Activated CD8-positive, alpha-beta memory T cell treated with anti-CD3 and anti-CD28 coated beads for 1 hour (primary cell): ENCODE measurements at regions not wholly inside any gene's neighbourhood (a gene's known extent, or its start where the extent isn't known, plus 50 kb on each side); places are given as distances from the start of the nearest gene placed in this dataset.
"Not testable (repeated sequence)": the region's sequence is repeated elsewhere in the genome, so short reads cannot be mapped to it uniquely, and the experiment has no call there.

Experiments used
- DNase-seq, 2 donors: peaks; one replicate each; pipeline ENCODE4 v3.0.0-alpha.2; 2020; ENCODE audit warnings: low read depth in 1 of 2; ENCODE audit errors: extremely low read depth in 1 of 2

DNA sequence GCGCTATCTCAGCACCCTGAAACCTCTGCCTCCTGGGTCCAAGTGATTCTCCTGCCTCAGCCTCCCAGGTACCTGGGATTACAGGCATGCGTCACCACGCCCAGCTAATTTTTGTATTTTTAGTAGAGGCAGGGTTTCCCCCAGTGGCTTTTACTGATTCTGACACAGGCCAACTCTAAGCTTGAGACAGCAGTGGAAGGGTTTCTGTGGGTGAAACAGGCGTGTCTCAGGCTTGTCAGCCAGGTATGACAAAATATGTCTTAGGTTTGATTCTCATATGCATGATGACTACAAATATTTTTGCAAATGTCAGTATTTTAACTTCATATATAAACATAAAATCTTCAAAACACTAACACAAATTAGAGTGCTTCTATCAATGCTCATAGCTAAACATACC lies 952.8 kb upstream of the CDH18 start:
- DNase-seq = not testable (repeated sequence)

DNA sequence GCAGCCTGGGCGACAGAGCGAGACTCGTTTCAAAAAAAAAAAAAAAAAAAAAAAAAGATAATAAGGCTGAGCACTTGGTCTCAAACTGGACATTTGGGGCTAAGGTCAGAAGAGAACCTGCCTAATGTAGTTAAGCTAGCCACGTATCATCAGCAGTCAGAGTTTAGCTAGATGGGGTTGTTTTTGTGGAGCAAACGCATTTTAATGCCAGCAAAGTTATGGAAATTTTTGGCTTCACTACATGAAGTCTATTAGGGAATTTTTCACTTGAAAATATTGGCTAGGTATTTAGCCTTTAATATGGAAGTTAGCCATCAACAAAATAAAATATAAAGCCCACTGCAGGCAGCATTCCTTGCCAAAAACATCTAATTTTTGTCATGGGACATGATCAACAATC lies 902.9 kb upstream of the CDH18 start:
- DNase-seq = not testable (repeated sequence)

DNA sequence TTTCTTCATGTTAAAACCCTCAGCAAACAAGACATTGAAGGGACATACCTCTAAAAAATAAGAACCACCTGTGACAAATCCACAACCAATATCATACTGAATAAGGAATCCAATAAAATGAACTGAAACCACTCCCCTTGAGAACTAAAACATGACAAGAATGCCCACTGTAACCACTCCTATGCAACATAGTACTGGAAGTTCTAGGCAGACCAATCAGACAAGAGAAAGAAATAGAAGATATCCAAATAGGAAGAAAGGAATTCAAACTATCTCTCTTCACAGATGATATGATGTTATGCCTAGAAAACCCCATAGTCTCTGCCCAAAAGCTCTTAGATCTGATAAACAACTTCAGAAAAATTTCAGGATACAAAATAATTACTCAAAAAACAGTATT lies 887.7 kb upstream of the CDH18 start:
- DNase-seq = not testable (repeated sequence)

DNA sequence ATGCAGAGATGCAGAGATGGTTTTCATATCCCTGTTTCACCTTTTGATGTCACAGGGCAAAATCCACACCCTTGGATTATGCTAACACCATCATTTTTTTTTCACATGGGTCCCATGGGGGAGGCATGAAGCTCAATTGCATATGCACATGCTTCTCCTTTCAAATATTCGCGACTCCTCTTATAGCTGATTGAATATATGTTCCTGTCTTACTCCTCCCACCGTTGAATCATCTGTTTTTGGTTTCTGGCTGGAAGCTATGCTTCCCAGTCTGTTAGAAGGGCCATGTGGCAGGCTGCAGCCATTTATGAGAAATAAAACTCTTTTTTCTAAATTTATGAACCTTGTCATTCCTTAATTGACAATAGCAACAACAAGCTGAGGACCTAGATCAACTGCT lies 877.9 kb upstream of the CDH18 start:
- DNase-seq = not testable (repeated sequence)

DNA sequence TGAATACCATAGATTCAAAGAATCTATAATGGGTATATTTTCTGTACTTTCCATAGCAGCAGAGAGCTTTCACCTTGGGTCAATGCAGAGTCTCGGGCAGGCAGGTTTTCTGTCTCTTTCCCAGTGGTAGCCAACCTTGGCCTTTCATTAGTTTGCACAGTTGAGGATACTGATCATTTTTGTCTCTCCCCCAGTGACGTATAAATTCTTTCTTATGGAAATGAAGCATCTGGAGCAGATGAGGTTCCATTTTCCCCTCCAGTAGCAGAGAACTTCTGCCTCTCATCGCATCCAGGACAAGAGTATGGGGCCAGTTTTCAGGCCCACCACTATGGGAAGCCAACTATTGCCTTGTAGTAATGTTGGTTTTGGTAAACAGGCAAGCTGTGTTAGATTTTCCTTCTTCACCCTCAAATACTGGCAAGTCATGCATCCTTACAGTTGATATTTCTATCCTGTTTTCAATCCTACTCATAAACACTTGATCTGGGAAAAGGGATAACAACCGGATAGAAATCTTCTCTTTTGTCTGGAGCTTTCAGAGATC lies 845.2 kb upstream of the CDH18 start:
- DNase-seq = no peak

DNA sequence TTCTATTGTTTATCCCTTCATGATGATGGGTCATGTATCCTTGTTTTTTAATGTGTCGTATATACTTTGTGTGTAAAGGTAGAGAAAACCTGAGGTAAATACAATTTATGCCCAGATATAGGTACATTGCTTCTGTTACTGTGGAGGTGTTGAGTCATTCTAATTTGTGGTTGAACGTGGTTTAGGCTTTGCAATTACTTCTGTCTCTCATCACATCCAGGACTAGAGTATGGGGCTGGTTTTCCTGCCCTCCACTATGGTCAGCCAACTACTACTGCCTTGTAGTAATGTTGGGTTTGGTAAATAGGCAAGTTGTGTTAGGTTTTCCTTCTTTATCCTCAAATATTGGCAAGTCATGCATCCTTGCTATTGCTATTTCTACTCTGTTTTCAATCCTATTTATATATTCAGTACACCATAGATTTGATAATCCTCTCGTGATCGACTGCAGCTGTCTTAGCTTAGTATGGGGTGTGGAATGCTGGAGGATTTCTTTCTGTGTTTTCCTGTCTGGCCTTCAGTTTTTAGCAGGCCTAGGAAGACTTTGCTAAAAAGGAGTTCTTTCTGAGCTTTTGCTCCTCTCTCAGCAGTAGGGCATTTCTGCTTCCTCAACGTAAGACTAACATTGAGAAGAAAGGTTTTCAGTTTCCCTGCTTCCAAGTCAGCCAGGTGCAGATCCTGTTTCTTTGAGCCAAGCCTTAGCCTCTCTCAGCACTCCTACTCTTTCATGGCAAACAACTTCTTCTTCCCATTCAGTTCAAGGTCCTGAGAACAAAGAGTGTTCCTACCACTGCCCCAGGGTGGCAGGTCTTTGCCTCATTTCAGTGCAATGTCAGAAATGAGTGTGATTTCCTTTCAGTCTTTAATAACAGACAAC lies 844.4 kb upstream of the CDH18 start:
- DNase-seq = no peak

DNA sequence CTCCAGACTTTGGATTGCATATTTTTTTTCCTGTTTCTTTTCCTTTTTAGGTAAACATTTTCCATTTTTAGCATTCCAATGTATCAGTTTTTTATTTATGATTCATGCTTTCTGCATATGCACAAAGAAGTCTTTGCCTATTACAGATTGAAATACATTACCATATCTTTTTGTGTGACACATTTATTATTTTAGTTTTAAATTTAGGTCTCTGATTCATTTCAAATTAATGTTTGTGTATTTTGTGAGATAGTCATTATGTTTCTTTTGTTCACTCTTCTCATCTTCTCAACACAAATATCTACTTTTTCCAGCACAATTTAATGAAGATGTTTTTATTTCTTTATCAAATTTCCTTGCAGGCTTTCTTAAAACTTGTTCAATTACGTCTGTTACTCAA lies 838.0 kb upstream of the CDH18 start:
- not testable (repeated sequence) for DNase-seq

DNA sequence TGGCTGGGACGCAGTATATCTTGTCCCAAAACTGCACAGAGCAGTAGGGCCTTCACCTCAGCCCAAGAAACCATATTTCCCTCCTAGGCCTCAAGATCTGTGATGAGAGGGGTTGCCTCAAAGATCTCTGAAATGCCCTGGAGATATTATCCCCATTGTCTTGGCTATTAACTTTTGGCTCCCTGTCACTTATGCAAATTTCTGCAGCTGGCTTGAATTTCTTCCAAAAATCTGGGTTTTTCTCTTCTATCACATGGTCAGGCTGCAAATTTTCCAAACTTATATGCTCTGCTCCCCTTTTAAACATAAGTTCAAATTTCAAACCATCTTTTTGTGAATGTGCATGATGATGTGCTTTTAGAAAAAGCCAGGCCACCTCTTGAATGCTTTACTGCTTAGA lies 809.2 kb upstream of the CDH18 start:
- DNase-seq = not testable (repeated sequence)

DNA sequence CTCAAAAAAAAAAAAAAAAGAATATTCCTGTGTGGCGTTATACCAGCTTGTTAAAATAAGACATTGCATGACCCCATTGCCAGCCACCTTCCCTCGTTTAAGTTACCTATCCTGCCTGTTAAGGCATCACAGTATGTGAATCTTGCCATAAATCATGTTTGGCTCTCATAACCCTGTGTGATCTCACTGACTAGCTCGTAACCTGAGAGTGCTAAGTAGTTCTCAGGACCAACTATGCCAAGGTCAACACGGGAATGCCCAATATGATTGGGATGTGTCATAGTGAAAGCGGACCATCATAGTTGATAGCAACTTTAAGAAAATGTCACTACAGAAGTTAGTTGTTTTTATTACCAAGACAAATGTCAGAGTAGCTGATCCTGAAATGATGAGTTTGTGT lies 796.8 kb upstream of the CDH18 start:
- DNase-seq = not testable (repeated sequence)

DNA sequence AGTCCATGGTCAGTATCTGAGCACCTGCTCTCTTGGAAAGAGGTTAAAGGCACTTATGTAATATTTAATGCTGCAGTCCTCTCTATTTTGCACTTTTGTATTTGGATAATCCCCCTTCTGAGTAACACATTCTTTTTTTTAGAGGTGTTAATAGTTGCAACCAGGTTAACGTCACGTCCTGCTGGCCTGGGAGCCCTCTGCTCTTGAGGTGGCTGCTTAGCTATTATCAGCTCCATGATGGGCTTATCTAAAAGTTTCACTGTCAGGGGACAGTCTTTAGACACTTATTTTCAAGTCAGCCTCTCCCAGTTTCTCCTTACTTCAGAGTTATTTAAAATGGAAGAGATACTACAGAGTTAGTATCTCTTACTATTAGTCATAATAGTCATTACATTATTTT lies 795.5 kb upstream of the CDH18 start:
- not testable (repeated sequence) for DNase-seq

DNA sequence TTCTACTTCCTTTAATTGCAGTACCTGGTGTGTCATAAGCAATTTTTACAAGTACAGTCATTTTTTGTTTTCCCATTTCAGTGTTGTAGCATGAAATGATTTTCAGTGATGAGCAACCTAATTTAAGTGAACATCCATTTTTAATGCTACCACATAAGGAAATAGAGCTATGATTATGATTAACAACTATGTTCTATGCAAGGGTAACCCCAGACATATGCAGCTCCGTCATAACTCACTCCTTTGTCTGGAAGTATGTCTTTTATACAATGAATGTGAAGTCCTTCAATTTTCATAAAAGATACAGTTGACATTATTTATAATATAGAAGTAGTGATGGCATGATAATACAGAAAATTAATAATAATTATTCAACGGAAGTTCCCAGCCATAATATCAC lies 783.3 kb upstream of the CDH18 start:
- DNase-seq = not testable (repeated sequence)

DNA sequence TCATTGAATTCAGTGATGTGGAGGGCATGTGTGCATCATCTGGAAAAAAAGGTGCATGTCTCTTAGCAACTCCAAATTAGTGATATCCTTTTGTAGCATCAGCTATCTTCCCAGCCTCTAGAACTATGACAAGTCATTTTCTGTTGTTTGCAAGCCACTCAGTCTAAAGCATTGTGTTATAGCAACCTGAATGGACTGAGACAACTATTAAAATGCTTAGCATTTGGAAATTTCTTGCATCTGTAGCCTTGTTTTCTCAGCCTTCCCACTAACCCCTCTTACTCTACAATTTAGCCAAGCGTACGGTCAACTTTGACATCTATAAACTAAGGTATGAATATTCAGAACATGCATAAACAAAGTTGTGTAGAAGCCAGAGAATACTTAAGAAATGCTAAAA lies 777.1 kb upstream of the CDH18 start:
- not testable (repeated sequence) for DNase-seq

DNA sequence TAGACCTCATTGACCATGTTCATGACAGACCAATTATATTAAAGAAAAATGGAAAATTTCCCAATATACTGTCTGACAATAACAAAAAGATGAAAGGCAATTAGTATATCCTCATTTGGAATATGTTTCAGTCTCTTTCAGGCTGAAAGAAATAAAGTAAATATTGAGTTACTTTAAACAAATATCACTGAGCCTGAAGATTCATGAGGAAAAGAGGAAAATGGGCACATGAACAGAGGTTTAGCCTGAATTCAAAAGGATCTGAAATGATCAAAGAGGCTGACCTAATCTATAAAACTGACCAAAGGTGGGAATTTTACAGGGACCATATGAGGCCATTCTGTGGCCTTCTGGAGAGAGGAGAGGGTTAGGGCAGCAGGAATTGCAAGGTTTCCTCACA lies 771.5 kb upstream of the CDH18 start:
- not testable (repeated sequence) for DNase-seq

DNA sequence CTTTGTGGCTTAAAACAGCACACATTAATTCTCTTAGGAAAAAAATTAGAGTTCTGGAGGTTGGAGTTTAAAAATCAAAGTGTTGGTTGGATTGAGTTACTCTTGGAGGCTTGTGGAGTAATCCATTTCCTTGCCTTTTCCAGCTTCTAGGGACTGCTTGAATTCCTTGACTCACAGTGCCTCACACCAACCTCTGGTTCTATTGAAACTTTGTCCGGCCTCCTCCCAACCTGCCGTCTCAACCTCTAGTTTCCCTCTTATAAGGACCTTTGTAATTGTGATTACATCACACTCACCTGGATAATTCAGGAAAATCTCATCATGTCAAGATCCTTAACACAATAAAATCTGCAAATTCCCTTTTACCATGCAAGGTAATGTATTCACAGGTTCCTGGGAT lies 764.2 kb upstream of the CDH18 start:
- DNase-seq = not testable (repeated sequence)

DNA sequence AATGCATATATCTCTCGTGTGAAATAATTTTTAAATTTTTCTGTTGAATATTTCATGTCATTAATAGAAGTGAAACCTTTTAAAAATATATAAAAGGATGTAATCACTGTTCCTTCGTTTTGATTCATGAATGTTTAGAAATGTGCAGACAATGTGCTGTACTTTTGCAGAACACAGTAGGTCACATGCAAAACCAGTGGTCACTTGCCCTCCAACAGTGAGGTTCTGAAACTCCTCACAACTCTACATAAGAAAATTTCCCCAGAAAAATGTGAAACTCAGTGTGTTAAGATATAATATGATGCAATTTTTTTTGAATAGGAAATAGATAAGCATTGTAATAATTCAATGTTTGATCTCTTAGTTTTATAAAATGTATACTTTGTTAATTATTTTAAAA lies 747.7 kb upstream of the CDH18 start:
- not testable (repeated sequence) for DNase-seq

DNA sequence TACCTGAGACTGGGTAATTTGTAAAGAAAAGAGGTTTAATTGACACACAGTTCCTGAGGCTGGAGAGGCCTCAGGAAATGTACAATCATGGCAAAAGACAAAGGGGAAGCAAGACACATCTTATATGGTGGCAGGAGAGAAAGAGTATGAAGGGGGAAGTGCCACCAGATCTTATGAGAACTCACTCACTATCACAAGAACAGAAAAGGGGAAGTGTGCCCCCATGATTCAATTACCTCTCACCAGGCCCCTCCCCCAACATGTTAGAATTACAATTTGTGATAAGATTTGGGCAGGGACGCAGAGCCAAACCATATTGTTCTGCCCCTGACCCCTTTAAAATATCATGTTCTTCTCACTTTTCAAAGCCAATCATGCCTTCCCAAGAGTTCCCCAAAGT lies 744.2 kb upstream of the CDH18 start:
- not testable (repeated sequence) for DNase-seq

DNA sequence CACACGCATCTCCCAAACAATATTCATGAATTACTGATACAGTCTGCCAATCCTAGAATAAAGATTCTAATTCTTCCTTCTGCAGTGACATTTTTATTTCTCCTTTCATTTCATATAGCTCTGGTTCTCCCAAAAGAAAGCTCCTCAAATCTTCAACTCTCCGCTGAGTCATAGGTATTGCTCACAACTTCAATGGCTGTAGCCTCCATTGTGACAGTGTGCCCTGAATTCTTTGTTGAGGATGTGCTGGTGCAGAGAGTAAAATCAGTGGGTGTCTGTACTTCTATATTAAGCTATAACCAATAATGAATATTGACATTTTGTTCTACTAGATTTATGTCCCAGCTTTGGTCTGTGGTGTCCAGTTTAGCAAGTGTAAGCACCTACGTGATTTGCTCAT lies 733.3 kb upstream of the CDH18 start:
- DNase-seq = not testable (repeated sequence)

DNA sequence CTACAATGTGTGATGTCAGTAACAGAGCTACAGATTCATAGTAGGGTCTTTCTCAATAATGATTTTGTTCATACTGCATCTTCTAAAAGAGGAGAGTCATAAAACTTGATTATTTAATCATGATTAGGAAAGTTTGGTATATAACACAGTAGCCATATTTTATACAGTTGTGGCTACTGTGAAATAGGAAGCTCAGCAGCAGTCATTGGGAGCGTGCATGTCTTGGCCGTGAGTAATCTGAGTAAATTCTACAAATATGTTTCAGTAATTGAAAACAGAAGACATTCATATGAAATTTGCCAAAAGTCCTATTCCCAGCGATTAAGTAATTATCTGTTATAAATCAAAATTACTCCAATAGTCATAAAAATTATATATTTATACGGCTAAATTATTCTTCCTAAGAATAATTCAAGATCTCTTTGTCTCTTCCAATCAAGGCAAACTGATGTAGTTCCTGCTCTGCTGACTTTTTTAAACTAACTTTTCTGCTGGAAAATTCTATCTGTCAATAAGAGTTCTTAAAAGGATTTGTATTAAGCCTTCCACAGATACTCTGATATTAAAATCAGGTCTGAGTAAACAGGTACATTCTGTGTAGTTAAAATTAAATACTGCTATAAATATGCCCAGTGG lies 723.6 kb upstream of the CDH18 start:
- DNase-seq = not testable (repeated sequence)

DNA sequence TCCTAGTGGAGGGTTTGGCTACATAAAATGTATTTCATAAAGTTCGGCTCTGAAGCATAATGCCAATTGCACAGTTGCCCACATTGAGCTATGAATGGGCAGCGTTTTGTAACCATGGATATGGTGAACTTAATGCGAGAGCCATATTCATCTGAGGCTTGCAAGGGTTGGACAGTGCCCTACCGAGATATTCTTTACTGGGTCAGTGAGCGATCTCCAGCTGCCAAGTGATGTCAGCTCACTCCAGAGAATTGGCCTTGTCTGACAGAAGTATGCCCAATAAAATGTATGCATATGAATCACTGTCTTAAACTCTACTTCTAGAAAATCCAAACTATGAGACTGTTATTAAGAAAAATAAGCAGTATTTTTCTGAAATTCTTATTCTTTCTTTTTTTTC lies 719.6 kb upstream of the CDH18 start:
- DNase-seq = not testable (repeated sequence)

DNA sequence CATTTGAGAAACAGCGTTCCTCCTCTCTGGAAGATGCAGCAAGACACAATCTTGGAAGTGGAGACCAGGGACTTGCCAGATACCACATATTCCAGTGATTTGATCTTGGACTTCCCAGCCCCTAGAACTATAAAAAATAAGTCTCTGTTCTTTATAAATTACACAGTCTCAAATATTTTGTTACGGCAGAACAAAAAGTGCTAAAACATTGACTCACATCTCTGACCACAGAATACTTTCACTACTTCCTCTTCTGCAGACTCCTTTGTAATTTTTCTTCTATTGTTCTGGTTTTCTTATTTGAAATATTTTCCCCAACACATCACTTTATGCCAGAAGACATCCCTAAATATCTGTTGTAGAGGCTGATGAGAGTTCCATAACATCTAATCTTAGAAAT lies 706.1 kb upstream of the CDH18 start:
- no peak for DNase-seq

DNA sequence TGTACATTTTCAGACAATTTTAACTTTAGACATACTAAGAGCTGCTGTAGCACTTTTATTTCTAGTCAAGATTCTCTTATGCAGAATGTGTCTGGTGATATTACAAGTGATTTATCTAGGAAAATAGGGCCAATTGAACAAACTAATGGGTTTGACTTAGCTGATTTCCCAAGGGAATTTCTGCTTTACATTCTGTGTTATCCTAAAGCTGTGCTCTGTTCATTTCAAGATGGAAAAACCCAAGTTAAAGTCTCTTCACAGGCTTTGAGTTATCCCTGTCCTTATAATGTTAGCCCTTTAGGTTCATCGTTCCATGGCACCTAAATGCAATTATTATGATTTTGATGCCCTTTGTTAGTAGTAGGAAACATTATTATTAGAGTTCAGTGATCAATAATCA lies 704.9 kb upstream of the CDH18 start:
- DNase-seq = no peak
